ENCODE measurements at regions not wholly inside any gene's neighbourhood (a gene's known extent, or its start where the extent isn't known, plus 50 kb on each side); places are given as distances from the start of the nearest gene placed in this dataset.
A peak's percentile ranks its signal among the peaks of the same experiment; 100 is the strongest.

GRCh38 chr1:193346085-193346484 lies 159.7 kb upstream of the B3GALT2 start:
- no peak for DNase-seq

DNA sequence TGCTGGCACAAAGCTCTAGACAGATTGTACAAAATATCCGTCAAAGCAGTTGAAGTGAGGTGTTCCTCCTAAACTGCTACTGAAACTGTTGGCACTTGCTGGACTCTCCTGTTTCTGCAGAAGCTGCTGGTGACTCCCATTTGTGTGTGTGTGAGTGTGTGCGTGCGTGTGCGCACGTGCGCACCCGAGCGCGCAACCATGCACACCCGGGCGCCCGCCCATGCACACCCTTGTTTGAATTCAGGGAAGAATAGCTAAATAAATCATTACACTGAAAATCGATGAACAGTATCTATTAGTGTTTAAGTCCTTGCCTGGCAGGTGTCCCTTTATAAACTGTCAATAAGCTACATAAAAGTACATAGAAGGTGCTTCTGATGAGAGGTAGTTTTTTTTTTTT lies 156.4 kb upstream of the B3GALT2 start:
- DNase-seq: no peak

GRCh38 chr1:193340331-193340730 lies 153.9 kb upstream of the B3GALT2 start:
- no peak for DNase-seq

GRCh38 chr1:193339401-193339800 lies 153.0 kb upstream of the B3GALT2 start:
- DNase-seq: no peak

DNA sequence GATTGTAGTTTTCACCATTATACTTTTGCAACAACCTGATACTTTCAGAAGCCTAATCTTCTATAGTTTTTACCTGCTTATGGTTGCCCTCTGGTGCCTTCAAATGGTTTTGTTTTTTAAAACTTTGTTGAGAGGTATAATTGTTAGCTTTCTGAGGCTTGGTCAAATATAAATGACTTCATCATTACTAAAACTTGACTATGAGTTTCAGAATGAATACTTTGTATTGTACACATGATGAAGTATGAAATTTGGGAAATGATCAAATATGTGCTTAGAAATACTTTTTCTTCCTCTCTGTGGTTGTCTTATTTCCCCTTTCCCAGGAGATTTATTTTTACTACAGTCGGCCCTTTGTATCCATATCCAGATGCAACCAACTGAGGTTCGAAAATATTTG lies 151.8 kb upstream of the B3GALT2 start:
- DNase-seq: no peak

DNA sequence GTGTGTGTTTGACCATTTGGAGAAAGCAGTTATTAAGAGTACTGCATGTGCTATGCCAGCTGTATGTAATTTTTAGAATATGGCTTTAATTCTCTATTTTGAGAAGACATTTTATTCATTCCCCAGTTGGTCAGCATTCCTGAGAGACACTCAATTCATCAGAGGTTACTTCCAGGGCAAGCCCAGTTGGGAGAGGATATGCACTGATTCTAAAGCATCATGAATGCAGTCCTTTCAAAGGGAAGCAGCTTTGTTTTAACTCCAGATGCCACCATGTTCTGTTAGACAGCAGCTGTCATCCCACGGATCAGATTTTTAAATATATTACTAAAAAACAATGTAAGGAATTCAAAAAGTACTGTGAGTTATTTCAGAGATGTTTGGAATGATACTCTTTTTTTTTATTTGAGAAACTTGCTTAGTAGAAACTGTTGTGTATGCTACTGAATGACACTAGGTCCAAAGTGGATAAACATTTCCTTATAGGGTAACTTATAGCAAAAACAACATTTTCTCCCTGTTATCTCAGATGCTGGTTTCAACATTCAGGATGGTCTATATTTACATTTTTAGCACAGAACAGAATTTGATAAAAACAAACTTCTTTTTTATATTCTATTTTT lies 149.5 kb upstream of the B3GALT2 start:
- no peak for DNase-seq

GRCh38 chr1:193333166-193333565 lies 146.8 kb upstream of the B3GALT2 start:
- DNase-seq: no peak

DNA sequence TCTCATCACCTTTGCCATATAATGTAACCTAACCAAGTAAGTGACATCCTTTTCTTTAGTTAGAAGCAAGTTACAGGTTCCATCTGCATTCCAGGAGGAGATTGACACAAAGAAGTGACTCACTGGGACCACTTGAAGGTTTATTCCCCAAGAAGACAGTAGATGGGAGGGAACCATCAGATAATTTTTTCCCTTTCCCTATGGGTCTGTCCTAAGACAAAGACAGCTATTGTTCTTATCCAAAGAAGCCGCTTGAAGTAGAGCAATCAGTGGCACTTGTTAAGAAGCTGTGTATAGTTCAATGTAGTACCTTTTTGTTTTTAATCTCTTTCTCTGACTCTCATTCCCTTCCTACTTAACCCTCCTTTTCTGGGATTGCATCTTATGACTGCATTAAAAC lies 139.9 kb upstream of the B3GALT2 start:
- DNase-seq: no peak

- DNase-seq: no peak
Observed at GRCh38 chr1:193325771-193326170, 139.4 kb upstream of the B3GALT2 start.

DNA sequence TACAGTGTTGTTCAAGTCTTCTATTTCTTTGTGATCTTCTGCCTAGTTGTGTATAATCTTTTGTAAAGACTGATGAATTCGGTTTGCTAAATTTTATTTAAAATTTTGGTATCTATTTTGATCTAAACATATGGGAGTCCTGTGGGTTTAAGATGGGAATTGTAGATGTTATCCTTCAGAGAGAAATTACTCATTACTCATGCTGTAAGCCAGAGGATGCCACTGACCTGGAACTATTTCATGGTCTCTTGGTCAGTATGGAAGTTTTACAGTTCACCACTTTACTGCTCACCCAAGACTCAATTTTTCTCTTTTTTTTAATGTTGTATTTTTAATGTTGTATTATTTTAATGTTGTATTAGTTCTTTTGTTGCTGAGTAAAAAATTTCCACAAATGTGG lies 138.6 kb upstream of the B3GALT2 start:
- DNase-seq: no peak

DNA sequence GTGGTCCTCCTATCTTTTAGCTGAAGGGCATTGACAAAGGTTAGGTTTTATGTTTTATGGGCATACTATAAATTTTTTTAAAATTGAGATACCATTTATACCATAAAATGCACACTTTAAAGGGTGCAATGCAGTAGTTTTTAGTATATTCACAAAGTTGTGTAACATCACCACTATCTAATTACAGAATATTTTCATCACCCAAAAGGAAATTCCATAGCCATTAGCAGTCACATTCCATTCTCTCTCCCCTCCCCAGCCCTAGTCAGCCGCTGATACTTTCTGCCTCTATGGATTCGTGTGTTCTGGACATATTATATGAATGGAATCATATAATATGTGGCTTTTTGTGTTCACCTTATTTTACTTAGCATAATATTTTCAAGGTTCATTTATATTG lies 135.8 kb upstream of the B3GALT2 start:
- no peak for DNase-seq

DNA sequence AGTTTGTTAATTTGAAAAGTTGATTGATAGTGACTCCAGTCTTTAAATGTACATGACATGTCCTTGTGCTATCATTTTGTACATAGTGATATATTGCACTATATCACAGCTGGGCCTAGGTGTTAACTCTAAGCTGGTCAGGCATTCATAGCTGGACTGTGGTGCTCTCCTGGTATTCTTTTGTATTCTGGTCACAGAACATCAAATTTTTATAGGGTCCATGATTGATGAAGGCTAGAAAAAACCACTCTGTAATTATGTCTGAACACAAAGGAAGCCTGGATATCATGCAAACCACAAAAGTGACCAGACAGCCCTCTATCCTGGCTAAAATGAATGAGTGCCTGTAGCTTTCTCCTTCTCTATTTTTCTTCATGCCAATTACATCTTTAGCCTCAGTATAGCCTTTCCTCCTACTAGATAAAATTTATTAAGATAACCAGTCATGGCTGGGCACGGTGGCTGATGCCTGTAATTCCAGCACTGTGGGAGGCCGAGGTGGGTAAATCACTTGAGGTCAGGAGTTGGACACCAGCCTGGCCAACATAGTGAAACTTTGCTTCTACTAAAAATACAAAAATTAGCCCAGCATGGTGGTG lies 134.9 kb upstream of the B3GALT2 start:
- DNase-seq: no peak

DNA sequence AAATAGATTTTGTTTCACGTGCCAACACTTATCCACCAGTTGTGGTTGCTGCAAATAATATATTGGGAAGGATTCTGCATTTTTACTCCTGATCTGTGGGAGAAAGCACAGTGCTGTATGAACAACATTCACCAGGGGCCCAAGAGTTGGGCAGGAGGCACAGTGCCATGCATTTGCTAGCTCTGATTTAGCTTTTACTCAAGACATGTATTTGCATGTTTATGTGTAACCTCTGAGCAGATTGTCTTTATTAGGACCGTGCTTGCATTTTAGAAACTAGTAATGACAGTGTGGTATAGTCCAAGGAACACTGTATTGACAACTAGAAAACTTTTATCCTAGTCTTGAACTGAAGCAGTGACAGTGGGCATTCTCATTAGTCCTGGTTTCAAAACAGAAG lies 133.9 kb upstream of the B3GALT2 start:
- DNase-seq: no peak

DNA sequence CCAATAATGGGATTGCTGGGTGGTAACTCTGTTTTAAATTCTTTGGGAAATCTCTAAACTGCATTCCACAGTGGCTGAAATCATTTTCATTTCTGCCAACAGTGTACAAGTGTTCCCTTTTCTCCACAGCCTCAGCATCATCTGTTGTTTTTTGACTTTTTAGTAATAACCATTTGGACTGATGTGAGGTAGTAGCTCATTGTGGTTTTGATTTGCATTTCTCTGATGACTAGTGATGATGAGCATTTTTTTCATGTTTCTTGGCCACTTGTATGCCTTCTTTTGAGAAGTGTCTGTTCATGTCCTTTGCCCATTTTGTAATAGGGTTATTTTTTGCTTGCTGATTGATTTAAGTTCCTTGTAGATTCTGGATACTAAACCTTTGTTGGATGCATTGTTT lies 131.9 kb upstream of the B3GALT2 start:
- DNase-seq: no peak

GRCh38 chr1:193313354-193314140 lies 127.1 kb upstream of the B3GALT2 start:
- DNase-seq: no peak

GRCh38 chr1:193312432-193312831 lies 126.0 kb upstream of the B3GALT2 start:
- DNase-seq: no peak

DNA sequence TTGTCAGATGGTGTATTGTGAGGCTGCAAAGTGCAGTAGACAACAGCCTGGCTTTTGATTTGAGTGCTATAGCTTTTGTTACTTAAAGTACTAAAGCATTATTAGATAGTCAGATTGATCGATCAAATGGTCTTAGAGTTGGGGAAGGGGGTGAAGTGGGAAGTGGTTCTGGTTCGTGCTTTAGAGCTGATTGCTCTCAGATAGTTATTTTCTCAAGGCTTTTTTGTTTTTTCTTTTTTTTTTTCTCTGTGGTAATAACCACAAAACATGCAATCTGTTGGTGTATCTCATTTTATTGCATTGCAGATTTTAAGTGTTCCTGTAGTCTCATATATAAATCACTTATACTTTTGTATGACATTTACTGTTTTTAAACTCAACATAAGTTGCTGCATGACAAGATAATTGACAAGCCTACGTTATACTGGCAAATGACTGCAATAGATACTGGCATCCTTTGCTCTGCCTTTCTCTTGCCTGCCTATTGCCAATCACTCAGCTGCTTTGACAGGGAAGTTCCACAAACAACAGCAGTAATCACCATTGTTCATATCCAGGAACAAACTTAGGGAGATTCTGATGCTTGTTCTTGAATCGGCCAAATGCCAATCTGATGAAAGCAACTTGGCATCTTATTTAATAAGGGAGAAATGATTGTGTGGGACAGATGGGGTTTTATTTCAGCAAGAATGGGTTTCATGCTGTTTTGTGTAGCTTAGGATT lies 125.0 kb upstream of the B3GALT2 start:
- DNase-seq: no peak

DNA sequence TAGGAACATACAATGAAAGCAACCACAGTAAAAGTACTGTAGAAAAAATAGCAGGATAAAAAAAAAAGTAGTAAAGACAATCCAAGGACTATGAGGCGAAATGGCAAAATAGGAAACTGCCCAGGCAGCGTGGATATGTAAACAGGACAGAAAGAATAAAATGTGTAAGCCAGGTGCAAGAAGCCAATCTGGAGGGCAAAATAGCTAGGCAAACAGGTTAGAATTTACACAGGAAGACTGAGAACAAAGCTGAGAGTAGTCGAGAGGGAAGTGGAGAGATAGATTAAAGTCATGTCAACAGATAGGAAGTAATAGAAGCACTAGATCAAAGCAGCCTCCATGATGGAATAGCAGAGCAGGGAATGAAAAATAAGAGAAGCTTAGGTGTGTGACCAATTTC lies 124.2 kb upstream of the B3GALT2 start:
- DNase-seq: peak; percentile 96

DNA sequence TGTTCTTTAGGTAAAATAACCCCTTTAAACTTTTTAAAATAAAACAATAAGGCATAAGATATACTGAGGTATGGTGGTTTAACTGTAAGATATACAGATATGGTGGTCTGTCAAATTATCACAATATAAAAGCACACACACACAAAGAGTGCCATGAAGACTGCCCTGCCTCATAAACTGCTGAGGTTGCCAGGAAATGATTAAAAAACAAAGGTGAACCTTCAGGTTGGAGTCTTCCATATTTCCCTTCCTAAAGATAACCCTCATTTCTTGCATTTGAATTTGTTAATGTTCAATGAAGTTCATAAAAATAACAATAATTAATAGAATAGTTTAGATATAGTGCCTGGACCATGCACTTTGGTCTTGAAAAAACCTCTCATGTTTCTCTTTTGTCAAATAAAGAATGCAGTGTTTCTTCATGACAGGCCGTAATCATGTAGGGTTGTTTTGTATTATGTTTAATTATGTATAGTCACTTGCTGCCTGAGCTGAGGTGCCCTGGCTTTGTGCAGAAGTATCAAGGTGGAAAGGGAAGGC lies 123.6 kb upstream of the B3GALT2 start:
- DNase-seq: peak; percentile 78

DNA sequence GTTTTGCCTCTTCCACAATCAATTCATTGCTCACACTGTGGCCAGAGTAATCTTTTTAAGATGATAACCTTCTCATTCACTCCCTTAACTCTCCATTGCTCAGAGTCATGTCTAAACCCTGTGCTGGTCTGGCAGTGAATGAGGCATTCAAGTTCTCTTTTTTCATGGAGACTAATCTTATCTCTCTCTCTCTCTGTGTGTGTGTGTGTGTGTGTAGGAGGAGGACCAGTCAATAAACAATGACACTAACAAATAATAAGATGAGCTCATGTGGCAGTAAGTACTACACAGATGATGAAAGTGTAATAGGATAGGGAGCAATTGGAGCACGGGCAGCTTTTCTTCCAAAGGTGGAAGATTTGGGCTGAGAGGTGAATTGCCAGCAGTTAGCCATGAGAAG lies 122.0 kb upstream of the B3GALT2 start:
- no peak for DNase-seq

DNA sequence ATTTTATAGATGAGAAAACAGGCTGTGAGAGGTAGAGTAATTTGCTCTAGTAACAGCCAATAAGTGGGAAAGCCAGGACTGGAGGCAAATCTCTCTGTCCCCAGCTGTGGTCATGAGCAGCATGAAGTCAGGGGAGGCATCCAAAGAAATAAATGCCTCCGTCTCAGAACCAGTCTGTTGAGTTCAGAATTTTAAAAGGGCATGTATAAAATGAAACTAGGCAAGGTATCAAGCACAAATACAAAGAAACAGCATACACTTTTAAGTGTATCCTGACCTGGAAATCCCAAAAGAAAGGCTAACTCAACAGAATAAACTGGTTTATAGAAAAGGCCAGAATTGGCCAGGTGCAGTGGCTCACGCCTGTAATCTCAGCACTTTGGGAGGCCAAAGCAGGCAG lies 120.0 kb upstream of the B3GALT2 start:
- DNase-seq: no peak
